Lower lobe of right lung (tissue), 2 donors: ENCODE measurements at regions not wholly inside any gene's neighbourhood (a gene's known extent, or its start where the extent isn't known, plus 50 kb on each side); places are given as distances from the start of the nearest gene placed in this dataset.

ENCODE experiments used
- ATAC-seq, 2 donors: fragments of 200-7000 bp; cut with Tn5 transposase; one replicate each; pipeline ENCODE4 v1.9.1; 2020 to 2022; ENCODE audit warnings: mild to moderate bottlenecking in 2 of 2, moderate library complexity in 2 of 2
- DNase-seq: peaks from one replicate; pipeline ENCODE4 v3.0.0-alpha.2; 2020
- H3K27ac ChIP-seq: fragments of 200-600 bp; one replicate; pipeline ENCODE4 v1.8.0; 2022
- H3K27me3 ChIP-seq: fragments of 200-600 bp; one replicate; pipeline ENCODE4 v1.8.0; 2022; ENCODE audit warnings: low read depth
- H3K36me3 ChIP-seq: fragments of 200-600 bp; one replicate; pipeline ENCODE4 v1.8.0; 2022; ENCODE audit warnings: mild to moderate bottlenecking
- H3K4me1 ChIP-seq: fragments of 200-600 bp; one replicate; pipeline ENCODE4 v1.8.0; 2022
- H3K4me3 ChIP-seq: fragments of 200-600 bp; one replicate; pipeline ENCODE4 v1.8.0; 2022; ENCODE audit warnings: mild to moderate bottlenecking
- H3K9me3 ChIP-seq: fragments of 200-600 bp; one replicate; pipeline ENCODE4 v1.8.0; 2022
- CTCF ChIP-seq: fragments of 200-600 bp; IDR thresholded peaks from one replicate; pipeline ENCODE4 v1.8.0; 2022; ENCODE audit warnings: antibody characterized with exemption, mild to moderate bottlenecking
- intact Hi-C: fragments of 100-400 bp; cut with DNase I; formaldehyde crosslinking; loops from one replicate; pipeline ENCODE4 v1.11.0; 2022
- donor health status: DM: no; HTN: yes; CAD: no; lungs with severe emphysema.

GRCh38 chr3:151557068-151557840, 96.4 kb upstream of the IGSF10 start:
- no peak for ATAC-seq
- Histone ChIP-seq H3K36me3 (no peaks in the 10 kb centered on the region), H3K4me3 (no peak overlapping the region), H3K4me1 (peaks cover 21% of the 10 kb centered on the region), H3K9me3 (no peaks in the 10 kb centered on the region), H3K27ac (no peak overlapping the region), H3K27me3 (no peaks in the 10 kb centered on the region)
- intact Hi-C loops, result no loop called here
- no peak for DNase-seq
- no peak for TF ChIP-seq CTCF

- ATAC-seq, result no peak
- TF ChIP-seq CTCF, result no peak
Observed at GRCh38 chr3:151556596-151556995, 95.7 kb upstream of the IGSF10 start.

GRCh38 chr3:151555523-151555922, 94.7 kb upstream of the IGSF10 start:
- Histone ChIP-seq H3K9me3 (no peaks in the 10 kb centered on the region), H3K4me3 (no peak overlapping the region), H3K36me3 (no peaks in the 10 kb centered on the region), H3K27me3 (no peaks in the 10 kb centered on the region), H3K4me1 (peaks cover 8% of the 10 kb centered on the region), H3K27ac (no peak overlapping the region)
- no peak for TF ChIP-seq CTCF
- no peak for DNase-seq
- intact Hi-C loops, result no loop called here
- ATAC-seq, result no peak

More at GRCh38 chr3:151556596-151556995, 95.7 kb upstream of the IGSF10 start:
- H3K27ac ChIP-seq, result no peak overlapping the region
- no peaks in the 10 kb centered on the region for H3K9me3 ChIP-seq
- peaks cover 14% of the 10 kb centered on the region for H3K4me1 ChIP-seq
- no peaks in the 10 kb centered on the region for H3K27me3 ChIP-seq
- DNase-seq, result no peak
- intact Hi-C loops, result no loop called here
- no peaks in the 10 kb centered on the region for H3K36me3 ChIP-seq
- H3K4me3 ChIP-seq, result no peak overlapping the region

- Histone ChIP-seq H3K9me3 (no peaks in the 10 kb centered on the region), H3K27me3 (no peaks in the 10 kb centered on the region), H3K4me3 (no peak overlapping the region), H3K4me1 (peaks cover 8% of the 10 kb centered on the region), H3K36me3 (no peaks in the 10 kb centered on the region), H3K27ac (no peak overlapping the region)
- intact Hi-C loops, result no loop called here
- TF ChIP-seq CTCF, result no peak
- DNase-seq (peak; percentile 64), ATAC-seq (peak; percentile 47 to 79)
Observed at GRCh38 chr3:151553888-151554287, 93.0 kb upstream of the IGSF10 start.

- TF ChIP-seq CTCF, result no peak
- H3K27ac ChIP-seq, result peak overlapping the region; percentile 9
- no peaks in the 10 kb centered on the region for H3K27me3 ChIP-seq
- peaks cover 8% of the 10 kb centered on the region for H3K4me1 ChIP-seq
- no peaks in the 10 kb centered on the region for H3K9me3 ChIP-seq
- no peak for DNase-seq
- no peaks in the 10 kb centered on the region for H3K36me3 ChIP-seq
- intact Hi-C loops, result no loop called here
- no peak for ATAC-seq
- H3K4me3 ChIP-seq, result no peak overlapping the region
Observed at GRCh38 chr3:151552589-151552988, 91.7 kb upstream of the IGSF10 start.
